Putamen (tissue), 1 donor: ENCODE measurements at regions not wholly inside any gene's neighbourhood (a gene's known extent, or its start where the extent isn't known, plus 50 kb on each side); places are given as distances from the start of the nearest gene placed in this dataset.
"Not testable (repeated sequence)": the region's sequence is repeated elsewhere in the genome, so short reads cannot be mapped to it uniquely, and the experiment has no call there.

Experiments
- DNase-seq: peaks from one replicate; pipeline ENCODE4 v3.0.0-alpha.2; 2016; ENCODE audit warnings: low spot score

- DNase-seq = no peak
These were observed 545.8 kb upstream of the CDH10 start for GRCh38 chr5:25190521-25191000.

DNA sequence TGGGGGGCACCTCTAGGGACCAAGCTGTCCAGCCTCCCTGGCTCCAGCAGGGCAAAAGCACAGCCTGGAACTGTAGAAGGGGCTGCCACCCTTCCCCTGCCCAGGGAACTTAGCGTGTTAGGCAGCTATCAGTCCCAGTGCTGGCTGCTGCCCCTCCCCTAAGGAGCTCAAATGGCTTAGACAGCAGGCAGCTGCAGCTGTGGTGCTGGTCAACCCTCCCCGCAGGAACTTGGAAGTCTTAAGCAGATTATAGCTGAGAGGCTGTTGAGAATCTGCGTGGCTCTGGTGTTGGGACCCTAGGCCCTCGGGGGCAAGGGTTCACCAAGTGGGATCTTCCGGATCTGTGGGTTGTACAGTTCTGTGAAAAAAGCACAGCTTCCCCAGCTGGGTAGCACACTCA, 536.5 kb upstream of the CDH10 start:
- DNase-seq = no peak

DNA sequence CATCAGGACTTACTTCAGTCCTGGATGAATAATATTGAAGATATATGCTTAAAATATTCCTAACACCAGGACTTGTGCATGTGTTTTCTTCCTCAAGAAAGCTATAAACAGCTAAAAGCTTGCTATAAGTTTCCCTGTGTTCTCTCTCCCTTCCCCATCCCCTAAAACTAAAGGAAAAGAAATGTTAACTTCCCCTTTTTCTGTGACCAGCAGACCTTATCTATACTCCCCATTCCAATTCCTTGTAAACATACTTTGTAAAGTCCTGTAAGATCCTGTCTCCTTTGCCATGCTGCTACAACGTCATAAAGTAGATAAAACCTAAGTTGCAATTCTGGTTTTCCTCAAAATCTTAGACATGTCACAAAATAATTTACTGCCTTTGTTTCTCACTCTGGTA, 517.8 kb upstream of the CDH10 start:
- DNase-seq = not testable (repeated sequence)

GRCh38 chr5:25160891-25161290, 516.1 kb upstream of the CDH10 start:
- no peak for DNase-seq

DNA sequence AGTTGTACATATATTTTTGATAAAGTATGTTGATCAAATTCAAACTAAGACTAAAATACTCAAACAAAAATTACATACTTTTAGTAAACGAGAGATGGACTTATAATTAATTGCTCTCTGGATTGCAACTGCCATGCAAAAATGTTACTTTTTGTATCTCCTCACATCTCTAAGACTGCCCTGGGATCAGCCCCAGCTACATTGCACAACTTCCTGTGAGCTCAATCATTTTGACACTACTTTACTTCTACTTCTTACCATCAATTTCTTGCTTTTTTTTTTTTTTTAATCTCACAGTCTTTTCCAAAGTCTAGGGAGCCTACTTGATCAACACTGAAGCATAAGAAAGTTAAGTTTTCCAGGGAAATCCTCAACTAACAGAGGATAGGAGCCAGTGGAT, 506.0 kb upstream of the CDH10 start:
- DNase-seq = no peak

DNA sequence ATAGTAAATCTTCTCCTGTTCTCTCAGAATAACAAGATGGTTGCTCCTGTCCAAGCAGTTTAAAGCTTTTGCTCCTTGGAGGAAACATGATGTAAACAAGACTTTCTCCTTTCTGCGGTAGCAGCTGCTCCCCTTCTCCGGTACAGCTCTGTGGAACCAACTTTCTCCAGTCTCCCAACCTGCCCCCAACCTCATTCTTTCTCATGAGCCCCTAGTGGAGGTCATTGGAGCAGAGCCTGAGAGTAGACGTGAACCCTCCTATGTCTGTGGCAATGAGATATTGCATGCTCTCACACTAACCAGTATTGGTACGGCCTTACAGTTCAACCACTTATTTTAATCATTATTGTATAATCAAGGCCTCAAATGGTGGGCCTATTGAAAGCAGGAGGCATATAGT, 483.8 kb upstream of the CDH10 start:
- no peak for DNase-seq

DNA sequence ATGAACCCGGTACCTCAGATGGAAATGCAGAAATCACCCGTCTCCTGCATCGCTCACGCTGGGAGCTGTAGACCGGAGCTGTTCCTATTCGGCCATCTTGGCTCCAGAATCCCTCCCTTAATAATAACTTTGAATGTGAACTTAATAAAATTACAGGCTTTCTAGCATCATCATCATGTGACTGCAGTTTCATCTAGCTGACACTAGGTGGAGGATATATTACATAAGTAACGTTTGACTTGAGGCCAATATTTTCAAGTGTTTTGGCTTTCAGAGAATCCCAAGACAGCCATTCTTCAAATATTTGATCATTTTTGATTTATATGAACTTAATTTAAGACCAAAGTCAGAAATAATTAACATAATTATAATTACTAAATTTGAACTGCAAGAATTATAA, 474.9 kb upstream of the CDH10 start:
- no peak for DNase-seq

DNA sequence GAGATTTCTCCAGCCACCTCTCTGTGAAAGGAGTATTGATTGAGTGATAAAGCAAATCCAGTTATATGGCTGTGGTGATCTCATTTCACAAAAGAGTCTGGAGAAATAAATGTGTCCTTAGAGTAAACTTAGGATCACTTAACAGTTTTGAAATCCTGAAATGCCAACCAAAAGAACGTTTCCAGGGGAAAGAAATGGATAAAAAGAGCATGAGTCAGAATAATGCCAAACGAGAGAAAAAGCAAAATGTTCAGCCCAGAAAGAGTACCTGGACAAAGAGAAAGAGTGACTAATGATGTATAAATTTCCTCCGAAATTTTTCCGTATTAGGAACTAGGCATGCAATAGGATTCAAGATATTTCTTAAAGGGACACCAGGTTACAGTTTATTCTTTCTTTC, 463.1 kb upstream of the CDH10 start:
- no peak for DNase-seq

DNA sequence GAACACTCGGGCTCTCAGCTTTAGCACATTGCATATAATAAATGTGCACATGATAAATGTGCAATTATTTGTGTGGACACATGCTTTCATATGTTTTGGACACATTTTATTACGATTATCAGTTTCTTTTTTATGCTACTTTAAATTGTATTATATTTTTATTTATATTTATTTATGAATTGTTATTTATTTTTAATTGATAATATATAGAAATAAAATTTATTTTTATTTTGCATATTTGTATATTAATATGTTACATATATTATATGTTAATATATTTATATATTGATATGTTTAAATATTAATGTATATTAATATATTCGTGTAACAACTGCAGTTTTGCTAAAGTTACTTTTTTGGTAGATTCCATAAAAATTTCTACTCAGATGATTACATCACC, 454.8 kb upstream of the CDH10 start:
- DNase-seq = no peak

DNA sequence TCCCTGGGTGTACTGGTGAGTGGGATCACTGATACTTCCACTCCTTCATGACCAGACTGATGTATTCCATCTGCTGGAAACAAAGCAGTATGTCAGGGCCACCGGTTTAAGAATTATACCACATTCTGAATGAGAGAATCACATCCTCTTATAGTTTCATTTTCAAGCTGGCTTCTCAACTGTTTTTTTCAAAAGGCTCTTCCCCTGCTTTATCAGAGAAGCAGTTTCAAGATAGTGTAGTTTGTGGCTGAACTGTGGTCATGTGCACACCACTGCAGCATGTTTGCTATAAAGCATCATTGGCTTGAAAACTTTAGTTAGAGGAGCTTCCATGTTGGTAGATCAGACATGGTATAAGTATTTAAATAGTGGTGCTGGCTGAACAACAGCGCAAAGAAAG, 450.5 kb upstream of the CDH10 start:
- DNase-seq = no peak

GRCh38 chr5:25094219-25094618, 449.4 kb upstream of the CDH10 start:
- DNase-seq = no peak

GRCh38 chr5:25091921-25092320, 447.1 kb upstream of the CDH10 start:
- DNase-seq = no peak

- no peak for DNase-seq
These were observed 446.1 kb upstream of the CDH10 start for GRCh38 chr5:25090854-25091253.

GRCh38 chr5:25090275-25090674, 445.5 kb upstream of the CDH10 start:
- no peak for DNase-seq

GRCh38 chr5:25088689-25089088, 443.9 kb upstream of the CDH10 start:
- DNase-seq = not testable (repeated sequence)

GRCh38 chr5:25083261-25083660, 438.5 kb upstream of the CDH10 start:
- DNase-seq = not testable (repeated sequence)

DNA sequence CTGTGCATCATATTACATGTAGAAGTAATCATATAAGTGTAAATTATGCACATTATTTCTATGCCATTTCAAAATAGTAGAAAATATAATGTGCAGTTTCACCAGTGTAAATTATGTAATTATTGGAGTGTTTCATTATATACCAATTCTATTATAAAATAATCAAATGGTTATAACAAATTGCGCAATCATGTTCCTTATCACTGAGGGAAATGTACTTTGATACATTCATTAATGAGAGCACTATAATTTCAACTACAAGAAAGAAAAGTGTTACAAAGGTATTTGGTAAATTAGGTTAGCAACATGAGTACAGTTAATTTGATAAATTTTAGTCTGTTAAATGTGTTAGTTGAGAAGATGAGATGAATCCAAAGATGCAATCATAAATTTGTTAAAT, 421.5 kb upstream of the CDH10 start:
- DNase-seq = no peak

DNA sequence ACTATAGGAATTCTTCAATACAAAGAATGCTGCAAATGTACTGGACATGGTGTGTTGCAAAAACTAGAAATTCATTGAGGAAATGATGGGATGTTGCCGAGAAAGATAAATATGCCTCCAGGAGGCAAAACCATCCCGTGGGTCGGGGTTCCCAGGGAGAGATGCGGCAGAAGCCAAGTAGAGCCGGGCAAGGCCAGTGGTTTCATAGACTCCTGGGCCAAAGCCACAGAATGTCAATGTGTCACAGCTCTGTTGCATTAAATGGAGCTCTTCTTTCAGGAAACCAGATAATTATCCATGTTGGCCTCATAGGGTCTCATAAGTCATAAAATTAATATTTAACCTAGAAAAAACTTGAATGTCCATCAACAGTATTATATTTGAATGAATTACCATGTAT, 419.5 kb upstream of the CDH10 start:
- no peak for DNase-seq

DNA sequence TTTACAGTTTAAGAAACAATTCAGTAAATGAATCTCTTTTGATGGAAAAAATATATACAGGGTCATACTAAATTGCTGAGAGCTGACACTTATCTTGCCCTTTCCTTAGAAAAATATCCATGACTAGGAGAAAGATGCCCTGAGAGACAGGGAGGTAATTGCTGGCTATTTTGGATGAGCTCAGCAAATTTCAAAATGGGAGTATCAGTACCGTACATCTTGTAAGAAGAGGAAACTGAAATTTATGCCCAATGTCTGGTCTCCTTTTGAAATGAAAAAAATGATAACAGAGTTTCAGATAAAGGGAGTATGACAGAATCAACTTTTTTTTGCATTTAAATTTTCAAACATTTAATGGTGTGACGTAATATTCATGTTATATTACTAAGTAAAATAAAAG, 415.8 kb upstream of the CDH10 start:
- no peak for DNase-seq

- DNase-seq = no peak
These were observed 412.1 kb upstream of the CDH10 start for GRCh38 chr5:25056836-25057235.

DNA sequence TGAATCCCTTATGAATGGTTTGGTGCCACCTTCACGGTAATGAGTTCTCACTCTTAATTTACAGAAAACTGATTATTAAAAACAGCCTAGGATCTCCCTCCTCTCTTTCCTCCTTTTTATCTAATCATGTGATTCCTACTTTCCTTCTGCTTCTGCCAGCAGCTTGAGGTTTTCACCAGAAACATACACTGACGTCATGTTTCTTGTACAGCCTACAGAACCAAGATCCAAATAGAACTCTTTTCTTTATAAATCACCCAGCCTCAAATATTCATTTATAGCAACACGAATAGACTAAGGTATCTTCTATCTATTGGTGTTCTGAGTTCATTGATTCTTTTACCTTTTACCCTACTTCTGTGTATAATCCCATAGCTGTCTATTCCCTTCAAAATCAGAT, 388.9 kb upstream of the CDH10 start:
- no peak for DNase-seq

DNA sequence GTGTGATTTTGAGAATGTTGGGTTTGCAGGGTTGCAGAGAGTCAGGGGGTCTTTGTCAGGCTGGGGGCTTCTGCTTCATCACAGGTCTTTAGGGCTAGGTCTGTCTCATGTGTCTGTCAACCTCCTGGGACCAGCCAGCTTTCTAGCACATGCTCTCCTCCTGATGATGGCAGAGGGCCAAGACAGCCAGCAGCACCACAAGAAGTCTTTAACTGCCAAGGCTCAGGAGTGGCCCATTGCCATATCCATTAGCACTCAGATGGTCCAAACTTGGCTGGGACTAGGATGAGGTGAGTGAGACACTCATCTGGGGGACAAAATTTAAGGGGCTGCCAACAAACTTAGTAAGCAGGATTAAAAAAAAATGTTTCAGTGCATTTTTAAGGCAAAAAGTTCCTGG, 384.2 kb upstream of the CDH10 start:
- DNase-seq = no peak

DNA sequence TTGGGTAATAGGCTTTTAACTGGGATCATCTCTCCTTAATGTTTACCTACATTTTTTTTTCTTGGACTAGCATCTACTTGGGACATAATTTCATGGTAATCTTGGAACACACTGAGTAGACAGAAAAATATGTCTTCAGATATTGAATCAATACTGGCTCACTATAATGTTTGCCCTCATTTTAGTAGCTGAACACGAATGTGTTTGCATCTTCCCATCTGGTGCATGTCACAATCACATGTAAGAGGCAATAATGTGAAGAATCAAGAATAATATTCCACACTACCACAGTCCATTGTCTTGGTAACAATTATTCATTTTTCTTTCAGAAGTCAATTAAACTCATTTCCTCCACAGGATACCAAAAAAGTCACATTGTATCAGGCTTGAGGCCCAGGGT, 382.7 kb upstream of the CDH10 start:
- DNase-seq = no peak

DNA sequence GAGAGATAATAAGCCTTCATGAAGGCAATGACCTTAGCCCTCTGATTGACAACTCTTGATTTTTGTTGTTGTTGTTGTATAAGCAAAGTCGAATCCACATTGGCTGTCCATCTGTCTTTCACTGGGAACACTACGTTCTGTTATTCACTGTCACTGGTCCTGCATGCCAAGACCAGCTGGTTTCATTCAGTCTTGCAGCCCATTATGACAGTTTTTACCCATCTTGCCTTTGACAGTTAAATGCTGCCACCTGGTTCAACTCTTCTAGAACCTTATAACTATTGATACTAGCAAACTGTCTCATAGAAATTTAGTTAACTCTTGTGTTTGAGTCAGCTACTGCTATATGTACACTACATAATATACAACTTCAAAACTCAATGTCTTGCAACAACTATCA, 382.3 kb upstream of the CDH10 start:
- no peak for DNase-seq

DNA sequence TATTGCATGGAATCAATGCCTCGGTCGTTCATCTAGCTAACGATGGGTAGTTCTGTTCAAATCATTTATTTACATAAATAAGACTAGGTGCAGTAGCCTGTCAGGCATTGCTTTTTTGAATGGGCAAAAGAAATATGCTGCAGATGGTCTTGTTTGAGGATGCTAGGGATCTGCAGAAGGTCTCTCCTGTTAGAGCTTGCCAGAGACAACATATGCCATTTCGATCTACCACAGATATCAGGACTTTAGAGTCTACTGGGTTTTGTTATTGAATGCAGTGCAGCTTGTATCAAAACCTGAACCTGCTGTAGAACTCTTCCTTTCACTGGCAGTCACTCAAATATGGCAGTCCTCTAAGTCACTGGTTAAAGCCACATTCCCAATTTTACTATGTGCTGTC, 381.1 kb upstream of the CDH10 start:
- no peak for DNase-seq
